Activated CD4-positive, alpha-beta T cell treated with anti-CD3 and anti-CD28 coated beads, Interleukin-2, amount 50 U/mL, for 1 hour (primary cell): ENCODE measurements at regions not wholly inside any gene's neighbourhood (a gene's known extent, or its start where the extent isn't known, plus 50 kb on each side); places are given as distances from the start of the nearest gene placed in this dataset.
"Not testable (repeated sequence)": the region's sequence is repeated elsewhere in the genome, so short reads cannot be mapped to it uniquely, and the experiment has no call there.

Experiments used
- DNase-seq: peaks from one replicate; pipeline ENCODE4 v3.0.0-alpha.2; 2020

GRCh38 chr6:168841609-168842278, 400.8 kb downstream of the SMOC2 start:
- DNase-seq = no peak

DNA sequence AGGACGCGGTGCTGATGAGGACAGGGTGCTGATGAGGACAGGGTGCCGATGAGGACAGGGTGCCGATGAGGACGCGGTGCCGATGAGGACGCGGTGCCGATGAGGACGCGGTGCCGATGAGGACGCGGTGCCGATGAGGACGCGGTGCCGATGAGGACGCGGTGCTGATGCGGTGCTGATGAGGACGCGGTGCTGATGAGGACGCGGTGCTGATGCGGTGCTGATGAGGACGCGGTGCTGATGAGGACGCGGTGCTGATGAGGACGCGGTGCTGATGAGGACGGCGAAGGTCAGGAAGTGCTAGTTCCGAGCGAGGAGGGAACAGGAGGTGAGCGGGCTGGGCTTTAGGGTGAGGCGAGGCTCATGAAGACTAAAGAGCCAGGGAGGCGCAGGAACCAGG, 399.9 kb downstream of the SMOC2 start:
- DNase-seq = not testable (repeated sequence)

DNA sequence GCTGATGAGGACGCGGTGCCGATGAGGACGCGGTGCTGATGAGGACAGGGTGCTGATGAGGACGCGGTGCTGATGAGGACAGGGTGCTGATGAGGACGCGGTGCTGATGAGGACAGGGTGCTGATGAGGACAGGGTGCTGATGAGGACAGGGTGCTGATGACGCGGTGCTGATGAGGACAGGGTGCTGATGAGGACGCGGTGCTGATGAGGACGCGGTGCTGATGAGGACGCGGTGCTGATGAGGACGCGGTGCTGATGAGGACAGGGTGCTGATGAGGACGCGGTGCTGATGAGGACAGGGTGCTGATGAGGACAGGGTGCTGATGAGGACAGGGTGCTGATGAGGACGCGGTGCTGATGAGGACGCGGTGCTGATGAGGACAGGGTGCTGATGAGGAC, 399.3 kb downstream of the SMOC2 start:
- DNase-seq = not testable (repeated sequence)

DNA sequence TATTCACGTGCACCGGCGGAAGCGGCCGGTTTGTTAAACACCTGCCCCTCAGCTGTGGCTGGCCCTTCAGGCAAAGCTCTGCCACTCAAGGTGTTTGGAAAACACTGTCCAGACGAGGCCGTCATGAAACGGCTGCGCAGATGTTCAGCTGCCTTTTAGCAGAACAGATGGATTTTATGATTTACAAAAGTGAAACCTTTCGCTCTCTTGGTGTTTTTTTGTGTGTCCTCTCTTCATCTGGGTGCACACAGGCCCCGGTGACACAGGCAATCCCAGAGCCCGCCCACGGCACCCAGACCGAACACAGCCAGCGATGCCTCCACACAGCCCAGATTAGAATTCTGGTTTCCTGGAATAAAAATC, 397.0 kb downstream of the SMOC2 start:
- DNase-seq = no peak

- no peak for DNase-seq
Measured at GRCh38 chr6:168837254-168838036, 396.5 kb downstream of the SMOC2 start.

DNA sequence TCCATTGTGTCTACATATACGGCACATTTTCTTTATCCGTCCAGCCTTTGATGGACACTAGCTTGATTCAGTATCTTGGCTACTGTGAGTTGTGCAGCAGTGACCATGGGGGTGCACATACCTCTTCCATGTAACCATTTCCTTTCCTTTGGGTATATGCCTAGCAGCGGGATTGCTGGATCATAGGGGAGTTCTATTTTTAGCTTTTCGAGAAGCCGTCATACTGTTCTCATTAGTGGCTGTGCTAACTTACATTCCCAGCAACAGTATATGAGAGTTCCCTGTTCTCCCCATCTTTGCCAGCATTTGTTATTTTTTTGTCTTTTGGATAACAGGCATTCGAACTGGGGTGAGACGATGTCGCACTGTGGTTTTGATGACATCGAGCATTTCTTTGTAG, 395.0 kb downstream of the SMOC2 start:
- no peak for DNase-seq

- DNase-seq = no peak
Measured at GRCh38 chr6:168834801-168835200, 393.8 kb downstream of the SMOC2 start.

DNA sequence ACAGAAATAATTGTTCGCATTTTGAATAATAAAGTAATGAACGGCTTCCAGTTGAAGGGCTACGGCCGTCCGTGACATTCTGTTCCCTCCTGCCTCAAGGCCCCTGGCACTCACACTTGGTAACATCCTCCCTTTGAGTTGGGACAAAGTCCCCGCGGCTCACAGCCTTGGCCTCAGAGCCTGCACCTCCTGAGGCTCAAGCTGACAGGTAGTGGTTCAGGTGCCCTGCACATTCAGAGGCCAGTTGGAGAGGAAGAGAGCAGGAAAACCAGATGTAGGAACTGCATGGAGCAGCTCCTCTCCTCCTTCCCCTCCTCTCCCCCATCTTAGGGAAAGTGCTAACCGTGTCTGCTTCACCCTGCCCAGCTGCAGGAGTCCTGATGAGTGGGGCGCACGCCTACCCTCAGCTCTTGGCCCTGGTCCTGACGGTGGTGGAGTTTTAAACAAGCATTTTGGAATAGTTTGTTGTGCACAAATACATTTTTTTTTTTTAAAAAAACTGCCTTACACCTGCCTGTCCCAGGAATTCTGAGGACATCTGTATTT, 393.1 kb downstream of the SMOC2 start:
- DNase-seq = no peak

GRCh38 chr6:168828800-168829199, 387.8 kb downstream of the SMOC2 start:
- no peak for DNase-seq

- DNase-seq = no peak
Measured at GRCh38 chr6:168828035-168828434, 387.1 kb downstream of the SMOC2 start.

- no peak for DNase-seq
Measured at GRCh38 chr6:168827586-168827871, 386.5 kb downstream of the SMOC2 start.

GRCh38 chr6:168826726-168827585, 386.0 kb downstream of the SMOC2 start:
- DNase-seq = no peak

- DNase-seq = no peak
Measured at GRCh38 chr6:168826078-168826390, 385.1 kb downstream of the SMOC2 start.

DNA sequence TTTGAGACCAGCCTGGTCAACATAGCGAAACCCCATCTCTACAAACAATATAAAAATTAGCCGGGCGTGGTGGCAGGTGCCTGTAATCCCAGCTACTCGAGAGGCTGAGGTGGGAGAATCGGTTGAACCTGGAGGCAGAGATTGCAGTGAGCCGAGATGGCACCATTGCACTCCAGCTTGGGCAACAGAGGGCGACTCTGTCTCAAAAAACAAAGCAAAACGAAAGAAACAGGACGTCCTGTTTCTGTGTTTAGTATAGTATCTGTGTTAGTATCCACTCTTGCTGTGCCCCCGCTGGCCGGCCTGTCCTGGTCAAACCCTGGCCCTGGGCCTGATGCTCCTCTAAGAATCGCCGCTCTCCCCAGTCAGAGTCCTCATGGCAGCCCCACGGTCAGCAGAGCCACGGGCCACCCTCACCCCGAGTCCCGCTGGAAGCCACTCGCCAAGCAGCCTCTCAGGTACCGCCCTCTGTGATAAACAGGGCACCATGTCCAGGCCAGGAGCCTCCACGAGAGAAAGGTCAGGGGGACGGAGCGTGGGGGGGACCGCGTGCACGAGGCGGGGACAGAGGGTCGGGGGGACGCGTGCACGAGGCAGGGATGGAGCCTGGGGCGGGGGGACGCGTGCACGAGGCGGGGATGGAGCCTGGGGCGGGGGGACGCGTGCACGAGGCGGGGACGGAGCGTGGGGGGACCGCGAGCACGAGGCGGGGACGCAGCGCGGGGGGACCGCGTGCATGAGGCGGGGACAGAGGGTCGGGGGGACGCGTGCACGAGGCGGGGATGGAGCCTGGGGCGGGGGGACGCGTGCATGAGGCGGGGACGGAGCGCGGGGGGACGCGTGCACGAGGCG, 384.5 kb downstream of the SMOC2 start:
- DNase-seq = no peak

- no peak for DNase-seq
Measured at GRCh38 chr6:168823397-168824212, 382.6 kb downstream of the SMOC2 start.

DNA sequence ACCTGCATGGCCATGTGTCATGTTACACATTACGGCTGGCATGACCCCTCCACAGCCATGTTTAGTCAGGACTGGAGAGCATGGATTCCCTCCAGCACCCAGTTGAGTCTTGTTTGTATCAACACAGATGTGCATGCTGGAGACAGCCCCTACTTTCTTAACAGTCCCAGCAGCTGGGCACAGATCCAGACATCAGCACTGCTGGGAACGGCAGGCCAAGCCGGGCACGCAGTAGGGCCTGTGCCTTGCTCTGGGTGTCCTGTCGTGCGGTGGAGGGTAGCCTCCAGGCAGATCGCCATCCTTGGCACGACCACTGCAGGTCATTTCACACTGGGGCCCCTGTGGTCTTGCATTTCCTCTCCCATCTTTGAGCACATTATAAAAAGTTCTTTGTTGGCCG, 381.4 kb downstream of the SMOC2 start:
- DNase-seq = no peak

DNA sequence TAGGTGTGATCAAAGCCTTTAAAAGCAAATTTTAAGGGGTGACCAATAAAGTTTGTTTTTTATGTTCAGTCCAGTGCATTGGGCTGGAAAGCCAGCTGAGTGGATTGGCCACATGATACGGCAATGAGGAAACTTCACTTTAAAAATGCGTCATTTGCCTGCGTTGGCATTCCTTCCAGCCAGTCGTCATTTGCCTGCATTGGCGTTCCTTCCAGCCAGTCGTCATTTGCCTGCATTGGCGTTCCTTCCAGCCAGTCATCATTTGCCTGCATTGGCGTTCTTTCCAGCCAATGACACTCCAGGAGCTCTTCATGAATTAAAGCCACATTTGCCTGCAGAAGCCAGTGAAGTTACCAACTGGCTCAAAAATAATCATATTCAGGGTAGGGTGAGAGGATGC, 378.6 kb downstream of the SMOC2 start:
- no peak for DNase-seq

DNA sequence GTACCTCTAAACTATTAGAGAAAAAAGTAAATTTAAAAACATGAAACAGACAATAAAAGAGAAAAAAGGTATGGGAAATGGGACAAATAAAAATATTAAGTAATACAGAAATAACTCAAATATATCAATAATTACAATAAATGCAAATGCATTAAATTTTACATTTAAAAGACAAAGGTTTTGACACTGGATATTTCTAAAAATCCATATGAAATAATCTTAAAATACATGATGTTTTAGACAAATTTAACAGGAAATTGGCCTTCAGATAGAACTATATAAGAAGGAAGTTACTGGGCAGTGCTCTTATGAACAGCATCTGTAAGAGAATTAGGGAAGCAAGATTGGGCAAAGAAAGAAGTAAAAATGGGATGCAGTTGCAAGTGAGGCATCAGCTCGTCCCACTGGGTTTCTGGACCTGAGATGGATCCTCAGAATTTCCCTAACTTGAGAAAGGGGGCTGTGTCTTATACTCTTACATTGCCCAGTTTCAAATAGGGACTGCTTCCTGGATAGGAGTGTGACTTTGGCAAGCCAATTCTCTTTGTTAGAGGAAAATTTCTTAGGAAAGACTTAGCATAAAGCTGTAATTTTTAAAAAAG, 376.7 kb downstream of the SMOC2 start:
- DNase-seq = no peak

GRCh38 chr6:168815229-168815628, 374.2 kb downstream of the SMOC2 start:
- no peak for DNase-seq

DNA sequence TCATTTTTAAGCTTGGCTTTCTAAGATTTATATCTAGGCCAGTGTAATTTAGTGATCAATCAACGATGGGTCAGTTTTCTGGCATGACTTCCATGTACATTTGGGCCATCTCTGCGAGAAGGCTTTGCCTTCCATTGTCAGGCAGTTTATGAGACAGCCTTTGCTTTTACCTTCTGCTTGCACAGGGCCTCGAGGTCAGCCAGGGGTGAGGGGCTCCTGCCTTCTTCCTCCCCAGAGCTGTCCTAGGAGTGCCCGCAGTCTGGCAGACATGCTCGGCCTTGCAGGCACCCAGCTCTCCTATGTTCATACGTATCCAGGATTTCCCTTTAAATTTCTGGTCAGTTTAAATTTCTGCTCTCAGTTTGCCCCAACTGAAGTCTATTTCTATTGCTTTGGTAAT, 367.2 kb downstream of the SMOC2 start:
- no peak for DNase-seq

GRCh38 chr6:168804331-168804730, 363.3 kb downstream of the SMOC2 start:
- no peak for DNase-seq

DNA sequence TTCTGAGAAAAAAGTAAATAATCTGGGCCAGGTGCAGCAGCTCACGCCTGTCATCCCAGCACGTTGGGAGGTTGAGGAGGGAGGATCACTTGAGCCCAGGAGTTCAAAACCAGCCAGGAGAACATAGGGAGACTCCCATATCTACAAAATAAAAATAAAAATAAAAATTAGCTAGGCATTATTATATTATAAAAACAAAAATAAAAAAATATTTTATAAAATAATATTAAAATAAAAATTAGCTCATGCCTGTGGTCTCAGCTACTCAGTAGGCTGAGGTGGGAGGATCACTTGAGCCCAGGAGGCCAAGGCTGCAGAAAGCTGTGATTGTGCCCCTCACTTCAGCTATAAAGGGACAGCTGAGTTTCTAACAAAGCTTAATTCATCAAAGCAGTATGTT, 362.9 kb downstream of the SMOC2 start:
- no peak for DNase-seq
